Esophagus muscularis mucosa (tissue), 4 donors: ENCODE measurements at regions not wholly inside any gene's neighbourhood (a gene's known extent, or its start where the extent isn't known, plus 50 kb on each side); places are given as distances from the start of the nearest gene placed in this dataset.

ENCODE experiments used
- DNase-seq: peaks from one replicate; pipeline ENCODE4 v3.0.0-alpha.2; 2017; ENCODE audit errors: extremely low spot score
- H3K27ac ChIP-seq, 4 donors: fragments of 200-600 bp; sonication (generic); replicated peaks in 1 of 4; 1 replicate in 3 of 4; 2 replicates in 1 of 4; pipeline ENCODE4 v1.5.1; 2016 to 2019; ENCODE audit warnings: mild to moderate bottlenecking in 1 of 4
- H3K27me3 ChIP-seq, 4 donors: fragments of 200-600 bp; sonication (generic); one replicate each; pipeline versions ENCODE4 v1.5.1 to v1.6.0; 2016 to 2019
- H3K36me3 ChIP-seq, 4 donors: fragments of 200-600 bp; sonication (generic); one replicate each; pipeline ENCODE4 v1.5.1; 2016 to 2019
- H3K4me1 ChIP-seq, 4 donors: fragments of 200-600 bp; sonication (generic); one replicate each; pipeline ENCODE4 v1.5.1; 2016 to 2019
- H3K4me3 ChIP-seq, 4 donors: fragments of 200-600 bp; sonication (generic); 1 replicate in 2 of 4; 2 replicates in 2 of 4; pipeline ENCODE4 v1.5.1; 2016 to 2019; ENCODE audit warnings: mild to moderate bottlenecking in 4 of 4, moderate library complexity in 1 of 4
- H3K9me3 ChIP-seq, 4 donors: fragments of 200-600 bp; sonication (generic); 1 replicate in 3 of 4; 2 replicates in 1 of 4; pipeline ENCODE4 v1.5.1; 2016 to 2019
- CTCF ChIP-seq, 3 experiments: fragments of 200-600 bp in 2 of 3; fragments of 450-650 bp in 1 of 3; sonication (generic) in 2 of 3; IDR thresholded peaks; one replicate each; pipeline ENCODE4 v1.5.1; 2017 to 2019; ENCODE audit warnings: antibody characterized with exemption in 3 of 3, mild to moderate bottlenecking in 2 of 3, moderate library complexity in 1 of 3
- EP300 ChIP-seq: sonication (generic); formaldehyde crosslinking; IDR thresholded peaks from one replicate; pipeline ENCODE4 v1.6.1; 2017; ENCODE audit warnings: antibody characterized with exemption
- POLR2A ChIP-seq: fragments of 450-650 bp; IDR thresholded peaks from one replicate; pipeline ENCODE4 v1.6.1; 2017; ENCODE audit warnings: antibody characterized with exemption, moderate library complexity, mild to moderate bottlenecking, low read depth
- POLR2AphosphoS5 ChIP-seq, 2 donors: sonication (generic); formaldehyde crosslinking; IDR thresholded peaks; one replicate each; pipeline ENCODE4 v1.6.1; 2017; ENCODE audit warnings: antibody characterized with exemption in 2 of 2
- WGBS: methylation state at CpG from one replicate; pipeline ENCODE4 v1.1.5; 2018; 5-methylcytosine and 5-hydroxymethylcytosine counted together
- intact Hi-C: fragments of 100-400 bp; cut with DNase I; formaldehyde crosslinking; loops from one replicate; pipeline ENCODE4 v1.15.1; 2023

- WGBS = 73% methylated on average over 4 of the region's 4 CpGs
- DNase-seq = no peak
- Histone ChIP-seq H3K4me1 (peaks cover 4 to 20% (median 14%) of the 10 kb centered on the region in 4 donors), H3K9me3 (no peaks in the 10 kb centered on the region), H3K27me3 (no peaks in the 10 kb centered on the region), H3K4me3 (no peak overlapping the region), H3K27ac (no peak overlapping the region), H3K36me3 (no peaks in the 10 kb centered on the region)
- TF ChIP-seq POLR2AphosphoS5 (IDR thresholded peaks at IDR 0.05) = no peak
- TF ChIP-seq EP300 = no peak
- no peak for TF ChIP-seq POLR2A
- no peak for TF ChIP-seq CTCF (IDR thresholded peaks at IDR 0.05)
- intact Hi-C loops = no loop called here
These were observed 100.3 kb upstream of the TMTC1 start for GRCh38 chr12:29883941-29884554.

GRCh38 chr12:29883525-29883924, 99.8 kb upstream of the TMTC1 start:
- DNase-seq = no peak
- H3K4me3 ChIP-seq = no peak overlapping the region
- no peaks in the 10 kb centered on the region for H3K36me3 ChIP-seq
- no peaks in the 10 kb centered on the region for H3K27me3 ChIP-seq
- no peak overlapping the region for H3K27ac ChIP-seq
- H3K9me3 ChIP-seq = no peaks in the 10 kb centered on the region
- H3K4me1 ChIP-seq = peaks cover 4 to 20% (median 14%) of the 10 kb centered on the region in 4 donors
- intact Hi-C loops = no loop called here
- no peak for TF ChIP-seq POLR2AphosphoS5 (IDR thresholded peaks at IDR 0.05)
- no peak for TF ChIP-seq CTCF (IDR thresholded peaks at IDR 0.05)
- no peak for TF ChIP-seq POLR2A
- no peak for TF ChIP-seq EP300

GRCh38 chr12:29882846-29883245, 99.1 kb upstream of the TMTC1 start:
- no peak overlapping the region for H3K27ac ChIP-seq
- H3K4me1 ChIP-seq = peaks cover 4 to 20% (median 14%) of the 10 kb centered on the region in 4 donors
- DNase-seq = no peak
- H3K36me3 ChIP-seq = no peaks in the 10 kb centered on the region
- no peak overlapping the region for H3K4me3 ChIP-seq
- 36% methylated on average over 2 of the region's 2 CpGs for WGBS
- intact Hi-C loops = no loop called here
- TF ChIP-seq EP300 (no peak), POLR2A (no peak), CTCF (IDR thresholded peaks at IDR 0.05) (no peak), POLR2AphosphoS5 (IDR thresholded peaks at IDR 0.05) (no peak)
- no peaks in the 10 kb centered on the region for H3K27me3 ChIP-seq
- H3K9me3 ChIP-seq = peaks cover 0 to under 1% (median 0%) of the 10 kb centered on the region in 4 donors

- no peak overlapping the region for H3K27ac ChIP-seq
- intact Hi-C loops = no loop called here
- H3K27me3 ChIP-seq = no peaks in the 10 kb centered on the region
- peaks cover 4 to 20% (median 14%) of the 10 kb centered on the region in 4 donors for H3K4me1 ChIP-seq
- no peak overlapping the region for H3K4me3 ChIP-seq
- WGBS = 93% methylated on average over 3 of the region's 3 CpGs
- TF ChIP-seq EP300 (no peak), CTCF (IDR thresholded peaks at IDR 0.05) (no peak), POLR2A (no peak), POLR2AphosphoS5 (IDR thresholded peaks at IDR 0.05) (no peak)
- no peaks in the 10 kb centered on the region for H3K36me3 ChIP-seq
- peaks cover 0 to 17% (median 4%) of the 10 kb centered on the region in 4 donors for H3K9me3 ChIP-seq
- no peak for DNase-seq
These were observed 97.2 kb upstream of the TMTC1 start for GRCh38 chr12:29880987-29881386.
